HG03159 (cell line): ENCODE measurements at regions not wholly inside any gene's neighbourhood (a gene's known extent, or its start where the extent isn't known, plus 50 kb on each side); places are given as distances from the start of the nearest gene placed in this dataset.

Source experiments
- ATAC-seq: cut with Tn5 transposase; IDR thresholded peaks from one replicate; pipeline ENCODE4 v1.9.1; 2021; ENCODE audit warnings: mild to moderate bottlenecking, moderate library complexity; ENCODE audit not compliant: unreplicated experiment

GRCh38 chr20:39299783-39300182 lies 337.6 kb downstream of the DHX35 start:
- ATAC-seq, result no peak

- ATAC-seq, result no peak
Measured at GRCh38 chr20:39298571-39299506, 336.7 kb downstream of the DHX35 start.

GRCh38 chr20:39298121-39298520 lies 336.0 kb downstream of the DHX35 start:
- ATAC-seq, result no peak

GRCh38 chr20:39295301-39295700 lies 333.2 kb downstream of the DHX35 start:
- no peak for ATAC-seq

- no peak for ATAC-seq
Measured at GRCh38 chr20:39294137-39294725, 332.1 kb downstream of the DHX35 start.

- ATAC-seq, result no peak
Measured at GRCh38 chr20:39292193-39292736, 330.1 kb downstream of the DHX35 start.

GRCh38 chr20:39291301-39291700 lies 329.2 kb downstream of the DHX35 start:
- ATAC-seq, result no peak

- ATAC-seq, result no peak
Measured at GRCh38 chr20:39290575-39290974, 328.4 kb downstream of the DHX35 start.

GRCh38 chr20:39289831-39290230 lies 327.7 kb downstream of the DHX35 start:
- ATAC-seq, result no peak

- no peak for ATAC-seq
Measured at GRCh38 chr20:39289316-39289715, 327.2 kb downstream of the DHX35 start.

- ATAC-seq, result no peak
Measured at GRCh38 chr20:39283464-39283863, 321.3 kb downstream of the DHX35 start.

GRCh38 chr20:39282619-39283092 lies 320.5 kb downstream of the DHX35 start:
- no peak for ATAC-seq

GRCh38 chr20:39280875-39281274 lies 318.7 kb downstream of the DHX35 start:
- ATAC-seq, result no peak

- no peak for ATAC-seq
Measured at GRCh38 chr20:39278230-39278788, 316.2 kb downstream of the DHX35 start.

GRCh38 chr20:39277185-39277584 lies 315.0 kb downstream of the DHX35 start:
- no peak for ATAC-seq

GRCh38 chr20:39270837-39271604 lies 308.9 kb downstream of the DHX35 start:
- no peak for ATAC-seq

GRCh38 chr20:39269493-39270217 lies 307.5 kb downstream of the DHX35 start:
- no peak for ATAC-seq

GRCh38 chr20:39268981-39269461 lies 306.9 kb downstream of the DHX35 start:
- peak; percentile 80 for ATAC-seq

- ATAC-seq, result no peak
Measured at GRCh38 chr20:39268491-39268951, 306.4 kb downstream of the DHX35 start.

GRCh38 chr20:39266989-39267388 lies 304.8 kb downstream of the DHX35 start:
- ATAC-seq, result no peak
